Progenitor cell of endocrine pancreas (in vitro differentiated cells): ENCODE measurements at regions not wholly inside any gene's neighbourhood (a gene's known extent, or its start where the extent isn't known, plus 50 kb on each side); places are given as distances from the start of the nearest gene placed in this dataset.

Experiments used
- DNase-seq: peaks from one replicate; pipeline ENCODE4 v3.0.0; 2021; ENCODE audit warnings: low spot score; ENCODE audit not compliant: unreplicated experiment
- H3K27ac Mint-ChIP-seq: 2 replicates; pipeline ENCODE4 v1.8.0; 2021; ENCODE audit warnings: mild to moderate bottlenecking, moderate library complexity, mixed read lengths
- H3K27me3 Mint-ChIP-seq: 2 replicates; pipeline ENCODE4 v1.8.0; 2021; ENCODE audit warnings: mixed read lengths
- H3K36me3 Mint-ChIP-seq: 2 replicates; pipeline ENCODE4 v1.8.0; 2022; ENCODE audit warnings: mixed read lengths; ENCODE audit not compliant: insufficient read depth
- H3K4me1 Mint-ChIP-seq: 2 replicates; pipeline ENCODE4 v1.8.0; 2021; ENCODE audit warnings: low read depth, mixed read lengths
- H3K4me3 Mint-ChIP-seq: 2 replicates; pipeline ENCODE4 v1.8.0; 2021; ENCODE audit warnings: low read depth, mild to moderate bottlenecking, moderate library complexity, mixed read lengths
- H3K9me3 Mint-ChIP-seq: 2 replicates; pipeline ENCODE4 v1.8.0; 2021; ENCODE audit warnings: low read depth, mixed read lengths
- TF ChIP-seq, protein P1 (sequence below): fragments of 200-600 bp; sonication (generic); IDR thresholded peaks from one replicate; pipeline ENCODE4 v1.5.0; 2021; ENCODE audit warnings: antibody characterized with exemption, mild to moderate bottlenecking; ENCODE audit not compliant: unreplicated experiment

DNA sequence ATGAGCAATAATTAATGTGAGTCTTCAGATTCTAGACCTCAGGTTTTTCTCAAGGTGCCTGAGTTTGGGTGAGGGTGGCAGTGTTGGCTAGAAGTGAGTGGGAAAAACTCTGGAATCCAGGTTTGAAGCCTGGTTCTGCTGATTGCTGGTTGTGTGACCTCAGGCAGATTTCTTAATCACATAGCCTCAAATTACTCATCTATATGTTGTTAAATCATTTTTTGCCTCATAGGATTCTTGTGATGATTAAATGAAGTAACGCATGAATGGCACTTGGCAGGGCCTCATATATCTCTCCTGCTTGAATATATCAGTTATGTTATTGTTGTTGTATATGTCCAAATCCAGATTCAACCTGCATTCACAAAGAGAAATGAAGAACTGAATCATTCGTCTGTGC lies 60.5 kb downstream of the NR2F2 start:
- no peaks in the 10 kb centered on the region for H3K9me3 Mint-ChIP-seq
- H3K4me1 Mint-ChIP-seq = peaks cover 2% of the 10 kb centered on the region
- H3K27ac Mint-ChIP-seq = no peak overlapping the region
- H3K4me3 Mint-ChIP-seq = no peak overlapping the region
- H3K27me3 Mint-ChIP-seq = peaks cover 55% of the 10 kb centered on the region
- TF ChIP-seq, protein P1, sequence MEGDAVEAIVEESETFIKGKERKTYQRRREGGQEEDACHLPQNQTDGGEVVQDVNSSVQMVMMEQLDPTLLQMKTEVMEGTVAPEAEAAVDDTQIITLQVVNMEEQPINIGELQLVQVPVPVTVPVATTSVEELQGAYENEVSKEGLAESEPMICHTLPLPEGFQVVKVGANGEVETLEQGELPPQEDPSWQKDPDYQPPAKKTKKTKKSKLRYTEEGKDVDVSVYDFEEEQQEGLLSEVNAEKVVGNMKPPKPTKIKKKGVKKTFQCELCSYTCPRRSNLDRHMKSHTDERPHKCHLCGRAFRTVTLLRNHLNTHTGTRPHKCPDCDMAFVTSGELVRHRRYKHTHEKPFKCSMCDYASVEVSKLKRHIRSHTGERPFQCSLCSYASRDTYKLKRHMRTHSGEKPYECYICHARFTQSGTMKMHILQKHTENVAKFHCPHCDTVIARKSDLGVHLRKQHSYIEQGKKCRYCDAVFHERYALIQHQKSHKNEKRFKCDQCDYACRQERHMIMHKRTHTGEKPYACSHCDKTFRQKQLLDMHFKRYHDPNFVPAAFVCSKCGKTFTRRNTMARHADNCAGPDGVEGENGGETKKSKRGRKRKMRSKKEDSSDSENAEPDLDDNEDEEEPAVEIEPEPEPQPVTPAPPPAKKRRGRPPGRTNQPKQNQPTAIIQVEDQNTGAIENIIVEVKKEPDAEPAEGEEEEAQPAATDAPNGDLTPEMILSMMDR = no peak
- DNase-seq = no peak
- no peaks in the 10 kb centered on the region for H3K36me3 Mint-ChIP-seq

DNA sequence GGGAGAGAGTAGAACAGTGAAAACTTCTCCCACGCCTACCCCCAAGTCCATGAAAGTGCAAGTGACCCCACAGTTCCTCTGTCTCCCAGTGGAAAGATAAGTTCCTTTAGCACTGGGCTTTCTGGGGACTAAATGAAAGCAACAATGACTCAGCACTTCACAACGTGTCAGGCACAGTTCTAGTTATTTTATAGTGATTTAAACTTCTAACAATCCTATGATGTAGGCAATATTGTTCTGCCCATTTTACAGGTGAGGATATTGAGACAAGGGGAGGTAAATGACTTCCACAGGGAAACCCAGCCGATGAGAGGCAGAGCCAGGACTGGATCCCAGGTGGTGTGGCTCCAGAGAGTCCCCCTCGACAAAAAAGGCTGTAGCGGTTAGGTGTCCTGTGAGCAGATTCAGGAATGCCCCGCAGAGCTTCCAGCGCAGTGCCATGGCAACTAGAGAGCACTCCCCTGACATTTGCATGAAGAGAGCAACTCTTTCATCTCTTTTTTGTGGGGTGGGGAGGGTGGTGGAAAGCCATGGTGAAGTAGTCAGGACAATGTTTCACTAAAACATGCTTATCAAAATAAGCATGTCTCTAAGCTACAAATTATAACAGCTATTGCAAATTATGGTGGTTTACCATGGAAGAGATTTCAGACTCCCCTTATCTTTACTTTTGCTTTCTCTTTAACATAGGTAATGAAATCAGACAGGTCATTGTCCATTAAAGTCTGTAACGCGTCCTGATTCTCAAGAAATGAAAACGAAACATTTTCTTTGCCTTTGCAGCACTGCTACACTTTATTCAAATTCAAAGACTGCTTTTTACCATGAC lies 62.1 kb downstream of the NR2F2 start:
- peaks cover 2% of the 10 kb centered on the region for H3K4me1 Mint-ChIP-seq
- H3K27me3 Mint-ChIP-seq = peaks cover 63% of the 10 kb centered on the region
- TF ChIP-seq, protein P1 = no peak
- H3K9me3 Mint-ChIP-seq = no peaks in the 10 kb centered on the region
- H3K36me3 Mint-ChIP-seq = no peaks in the 10 kb centered on the region
- no peak overlapping the region for H3K4me3 Mint-ChIP-seq
- H3K27ac Mint-ChIP-seq = no peak overlapping the region
- DNase-seq = no peak

DNA sequence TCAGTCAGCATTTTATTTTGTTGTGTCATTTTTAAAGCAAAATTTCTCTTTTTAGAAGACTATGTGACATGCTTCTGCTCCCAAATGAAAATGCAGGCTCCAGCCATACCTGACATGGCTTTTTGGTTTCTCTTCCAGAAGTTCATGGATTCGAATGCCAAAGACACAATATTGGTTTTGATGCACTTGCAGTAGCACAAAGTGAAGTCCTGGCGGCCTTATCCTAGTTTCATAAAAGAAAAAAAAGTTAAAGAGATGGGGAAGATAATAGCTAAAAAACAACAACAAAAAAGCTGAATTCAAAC lies 62.7 kb downstream of the NR2F2 start:
- Mint-ChIP-seq H3K27me3 (peaks cover 68% of the 10 kb centered on the region), H3K4me1 (peaks cover 2% of the 10 kb centered on the region), H3K9me3 (no peaks in the 10 kb centered on the region), H3K4me3 (no peak overlapping the region), H3K36me3 (no peaks in the 10 kb centered on the region), H3K27ac (no peak overlapping the region)
- DNase-seq = no peak
- TF ChIP-seq, protein P1 = no peak

DNA sequence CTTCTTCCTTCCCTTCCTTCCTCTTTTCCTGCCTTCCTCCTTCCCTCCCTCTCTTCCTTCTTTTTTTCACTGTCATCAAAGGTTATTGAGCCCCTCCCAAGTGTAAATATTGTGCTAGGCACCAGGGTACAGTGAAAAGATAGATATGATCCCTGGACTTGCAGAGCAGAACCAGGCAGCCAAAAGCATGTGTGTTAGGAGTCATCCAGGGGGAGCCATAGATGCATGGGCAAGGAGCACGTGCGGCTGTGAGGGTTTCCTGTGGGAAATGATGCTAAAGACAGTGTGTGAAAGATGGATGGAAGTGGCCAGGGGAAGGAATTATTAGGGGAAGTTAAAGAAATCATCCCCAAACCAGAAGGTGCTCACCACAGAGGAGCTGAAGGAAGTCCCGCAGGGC lies 65.2 kb downstream of the NR2F2 start:
- DNase-seq = no peak
- Mint-ChIP-seq H3K27me3 (peaks cover 75% of the 10 kb centered on the region), H3K27ac (no peak overlapping the region), H3K4me3 (no peak overlapping the region), H3K36me3 (no peaks in the 10 kb centered on the region), H3K4me1 (peaks cover 1% of the 10 kb centered on the region), H3K9me3 (no peaks in the 10 kb centered on the region)
- TF ChIP-seq, protein P1 = no peak

DNA sequence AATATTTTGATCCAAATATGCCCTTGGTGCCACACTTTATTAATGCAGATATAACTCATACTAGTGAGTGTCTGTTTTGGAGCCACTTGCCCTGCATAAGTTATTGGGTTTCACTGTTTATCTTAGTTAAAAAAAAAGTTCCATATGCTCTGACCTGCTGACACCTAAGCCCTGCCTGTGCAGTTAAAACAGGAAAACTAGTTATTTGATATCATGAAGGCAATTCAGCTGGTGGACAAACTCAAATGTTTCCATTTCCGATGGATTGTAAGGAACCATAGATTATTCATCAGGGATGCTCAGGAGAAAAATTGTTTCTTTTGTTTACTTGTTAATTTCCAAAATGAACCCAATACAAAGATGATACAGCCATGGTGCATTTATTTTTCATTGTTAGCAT lies 68.3 kb downstream of the NR2F2 start:
- TF ChIP-seq, protein P1 = no peak
- H3K27me3 Mint-ChIP-seq = peaks cover 73% of the 10 kb centered on the region

More for the DNA sequence above, 68.3 kb downstream of the NR2F2 start:
- no peak overlapping the region for H3K27ac Mint-ChIP-seq
- H3K9me3 Mint-ChIP-seq = no peaks in the 10 kb centered on the region
- H3K36me3 Mint-ChIP-seq = no peaks in the 10 kb centered on the region
- H3K4me3 Mint-ChIP-seq = no peak overlapping the region
- no peak for DNase-seq
- peaks cover 1% of the 10 kb centered on the region for H3K4me1 Mint-ChIP-seq
